ENCODE measurements at regions not wholly inside any gene's neighbourhood (a gene's known extent, or its start where the extent isn't known, plus 50 kb on each side); places are given as distances from the start of the nearest gene placed in this dataset.

GRCh38 chr13:65343898-65344663 lies 1886.1 kb downstream of the PCDH9 start:
- TF ChIP-seq POLR2AphosphoS5 (IDR thresholded peaks at IDR 0.05), result no peak
- TF ChIP-seq, protein P1, sequence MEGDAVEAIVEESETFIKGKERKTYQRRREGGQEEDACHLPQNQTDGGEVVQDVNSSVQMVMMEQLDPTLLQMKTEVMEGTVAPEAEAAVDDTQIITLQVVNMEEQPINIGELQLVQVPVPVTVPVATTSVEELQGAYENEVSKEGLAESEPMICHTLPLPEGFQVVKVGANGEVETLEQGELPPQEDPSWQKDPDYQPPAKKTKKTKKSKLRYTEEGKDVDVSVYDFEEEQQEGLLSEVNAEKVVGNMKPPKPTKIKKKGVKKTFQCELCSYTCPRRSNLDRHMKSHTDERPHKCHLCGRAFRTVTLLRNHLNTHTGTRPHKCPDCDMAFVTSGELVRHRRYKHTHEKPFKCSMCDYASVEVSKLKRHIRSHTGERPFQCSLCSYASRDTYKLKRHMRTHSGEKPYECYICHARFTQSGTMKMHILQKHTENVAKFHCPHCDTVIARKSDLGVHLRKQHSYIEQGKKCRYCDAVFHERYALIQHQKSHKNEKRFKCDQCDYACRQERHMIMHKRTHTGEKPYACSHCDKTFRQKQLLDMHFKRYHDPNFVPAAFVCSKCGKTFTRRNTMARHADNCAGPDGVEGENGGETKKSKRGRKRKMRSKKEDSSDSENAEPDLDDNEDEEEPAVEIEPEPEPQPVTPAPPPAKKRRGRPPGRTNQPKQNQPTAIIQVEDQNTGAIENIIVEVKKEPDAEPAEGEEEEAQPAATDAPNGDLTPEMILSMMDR (IDR thresholded peaks at IDR 0.05), result no peak

Data from prostate gland (tissue), 2 donors.